ENCODE measurements at regions not wholly inside any gene's neighbourhood (a gene's known extent, or its start where the extent isn't known, plus 50 kb on each side); places are given as distances from the start of the nearest gene placed in this dataset.

- TF ChIP-seq CTCF (conservative IDR thresholded peaks at IDR 0.05; ENCODE audit: low read length): no peak
- no peak overlapping the region for H3K4me3 ChIP-seq (ENCODE audit: low read length)
- DNase-seq (ENCODE audit: low read depth): no peak
Measured at GRCh38 chr13:22001336-22001735, 330.5 kb downstream of the FGF9 start.

DNA sequence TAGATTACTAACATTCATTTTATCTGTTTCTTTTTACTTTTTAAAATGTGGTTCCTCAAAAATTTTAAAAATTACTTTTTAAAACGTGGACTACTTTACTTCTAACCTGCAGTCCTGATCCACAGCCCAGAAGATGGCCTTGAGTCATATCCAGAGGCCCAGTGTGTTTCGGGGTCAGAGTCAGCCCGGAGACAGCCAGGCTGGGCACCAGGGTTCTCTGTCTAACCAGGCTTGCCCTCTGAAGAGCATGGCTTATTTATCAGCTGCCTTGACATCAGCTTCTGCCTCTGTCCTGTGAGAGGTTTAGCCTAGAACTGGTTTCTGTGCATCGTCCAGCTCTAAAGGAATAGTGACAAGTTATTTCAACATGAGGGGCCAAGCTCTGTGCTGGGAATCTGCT, 332.0 kb downstream of the FGF9 start:
- no peak overlapping the region for H3K4me3 ChIP-seq (ENCODE audit: low read length)
- TF ChIP-seq CTCF (conservative IDR thresholded peaks at IDR 0.05; ENCODE audit: low read length): no peak
- no peak for DNase-seq (ENCODE audit: low read depth)

- no peak for TF ChIP-seq CTCF (conservative IDR thresholded peaks at IDR 0.05; ENCODE audit: low read length)
Measured at GRCh38 chr13:22009500-22009899, 338.6 kb downstream of the FGF9 start.

DNA sequence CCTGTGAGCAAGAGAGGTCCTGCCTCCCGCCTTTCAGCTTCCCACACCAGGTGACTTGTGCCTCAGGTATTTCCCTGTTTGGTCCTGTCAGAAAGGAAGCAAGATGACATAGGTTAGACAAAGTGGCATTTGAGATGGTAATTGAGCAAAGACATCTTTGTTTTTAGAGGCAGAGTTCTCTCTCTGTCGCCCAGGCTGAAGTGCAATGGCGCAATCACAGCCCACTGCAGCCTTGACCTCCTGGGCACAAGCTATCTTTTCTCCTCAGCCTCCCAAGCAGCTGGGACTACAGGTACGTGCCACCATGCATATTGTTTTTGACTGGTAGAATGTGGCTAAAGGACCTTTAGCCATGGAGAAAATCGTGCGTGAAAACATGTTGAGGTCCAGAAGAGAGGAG, 339.1 kb downstream of the FGF9 start:
- no peak overlapping the region for H3K4me3 ChIP-seq (ENCODE audit: low read length)
- DNase-seq (ENCODE audit: low read depth): no peak
- no peak for TF ChIP-seq CTCF (conservative IDR thresholded peaks at IDR 0.05; ENCODE audit: low read length)

More at GRCh38 chr13:22009500-22009899, 338.6 kb downstream of the FGF9 start:
- DNase-seq (ENCODE audit: low read depth): no peak
- H3K4me3 ChIP-seq (ENCODE audit: low read length): no peak overlapping the region

GRCh38 chr13:22012686-22013085, 341.8 kb downstream of the FGF9 start:
- no peak for DNase-seq (ENCODE audit: low read depth)
- no peak overlapping the region for H3K4me3 ChIP-seq (ENCODE audit: low read length)
- no peak for TF ChIP-seq CTCF (conservative IDR thresholded peaks at IDR 0.05; ENCODE audit: low read length)

- TF ChIP-seq CTCF (conservative IDR thresholded peaks at IDR 0.05; ENCODE audit: low read length): no peak
- DNase-seq (ENCODE audit: low read depth): peak; percentile 72
Measured at GRCh38 chr13:22014469-22014868, 343.6 kb downstream of the FGF9 start.

GRCh38 chr13:22017226-22017625, 346.4 kb downstream of the FGF9 start:
- TF ChIP-seq CTCF (conservative IDR thresholded peaks at IDR 0.05; ENCODE audit: low read length): no peak
- no peak for DNase-seq (ENCODE audit: low read depth)
- H3K4me3 ChIP-seq (ENCODE audit: low read length): no peak overlapping the region

More at GRCh38 chr13:22014469-22014868, 343.6 kb downstream of the FGF9 start:
- H3K4me3 ChIP-seq (ENCODE audit: low read length): no peak overlapping the region

Measured in AG10803 (cell line).